ENCODE measurements at regions not wholly inside any gene's neighbourhood (a gene's known extent, or its start where the extent isn't known, plus 50 kb on each side); places are given as distances from the start of the nearest gene placed in this dataset.

DNA sequence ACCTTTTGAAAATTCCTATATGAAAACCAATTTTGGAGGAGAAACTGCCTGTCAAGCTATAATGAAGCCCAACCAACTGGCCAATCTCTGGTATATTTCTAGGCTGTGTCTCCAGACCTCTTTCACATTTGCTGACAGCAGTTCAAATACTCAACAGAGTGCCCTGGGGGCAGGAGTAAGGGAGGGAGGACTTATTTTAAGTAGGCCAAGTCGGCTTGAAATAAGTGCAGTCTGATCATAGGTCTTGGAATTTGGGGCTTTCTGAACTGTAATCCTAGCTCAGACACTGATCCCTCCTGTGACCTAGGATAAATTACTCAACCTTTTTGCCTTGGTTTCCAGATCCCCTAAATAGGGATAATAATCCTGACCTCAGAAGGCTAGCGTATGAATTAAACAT lies 59.4 kb upstream of the SLC7A11 start:
- in situ Hi-C loops (cut with MboI; ENCODE audit: low pct_unique_long_range_greater_than_20kb, low sequenced_read_pairs) = no loop called here
- DNase-seq = no peak

DNA sequence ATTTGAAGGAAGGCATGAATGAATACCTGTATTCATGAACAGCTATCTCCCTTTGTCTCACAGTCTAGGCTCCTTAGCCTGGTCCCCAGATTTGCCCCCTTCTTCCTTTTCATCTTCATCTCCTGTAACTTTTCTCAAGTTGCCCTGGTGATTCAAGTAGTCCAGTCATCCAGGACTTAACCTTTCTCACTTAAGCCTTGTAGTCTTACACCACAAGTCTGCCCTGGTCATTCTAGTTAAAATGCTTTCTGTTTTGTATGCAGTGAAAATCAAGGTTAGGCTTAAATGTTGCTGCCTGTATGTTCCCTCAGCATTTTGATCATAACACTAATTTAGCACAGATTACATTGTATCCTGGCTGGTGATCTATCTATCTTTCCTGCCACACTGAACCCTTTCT lies 58.5 kb upstream of the SLC7A11 start:
- in situ Hi-C loops (cut with MboI; ENCODE audit: low pct_unique_long_range_greater_than_20kb, low sequenced_read_pairs) = no loop called here
- no peak for DNase-seq

DNA sequence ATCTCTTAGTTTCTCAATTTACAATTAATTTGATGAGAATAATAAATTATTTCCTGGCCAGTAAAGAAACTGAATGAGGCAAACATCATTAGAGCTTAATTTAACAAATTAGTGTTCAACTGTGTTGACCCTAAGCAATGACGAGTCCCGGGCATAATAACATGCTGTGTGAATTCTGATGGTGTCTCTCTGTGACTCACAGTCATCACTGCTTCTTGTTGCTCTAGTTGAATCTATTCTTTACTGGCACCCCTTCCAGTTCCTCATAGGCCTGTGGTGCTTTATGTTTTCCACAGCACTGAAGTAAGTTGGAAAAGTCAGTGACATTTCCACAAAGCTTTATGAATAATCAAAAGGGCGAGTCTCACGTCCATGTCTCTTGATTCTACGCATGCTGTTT lies 57.7 kb upstream of the SLC7A11 start:
- no peak for DNase-seq
- in situ Hi-C loops (cut with MboI; ENCODE audit: low pct_unique_long_range_greater_than_20kb, low sequenced_read_pairs) = no loop called here

DNA sequence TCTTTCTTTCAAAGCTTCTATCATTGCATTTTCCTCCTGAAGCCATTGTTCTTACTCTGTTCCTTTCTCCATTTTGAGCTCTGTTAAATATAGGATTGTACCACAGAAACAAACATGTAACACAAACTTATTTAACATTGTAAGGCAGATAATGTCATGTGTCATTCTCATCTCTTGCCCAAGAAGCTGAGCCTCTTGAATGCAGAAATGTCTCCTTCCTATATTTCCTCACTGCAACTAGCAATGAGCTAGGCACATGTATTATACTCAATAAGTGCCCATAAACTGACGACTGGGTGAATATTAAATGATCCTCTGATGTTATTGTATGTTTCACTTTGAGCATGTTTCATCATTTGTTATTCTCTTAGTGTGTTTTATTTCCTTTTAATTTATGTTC lies 56.7 kb upstream of the SLC7A11 start:
- in situ Hi-C loops (cut with MboI; ENCODE audit: low pct_unique_long_range_greater_than_20kb, low sequenced_read_pairs) = no loop called here
- no peak for DNase-seq

DNA sequence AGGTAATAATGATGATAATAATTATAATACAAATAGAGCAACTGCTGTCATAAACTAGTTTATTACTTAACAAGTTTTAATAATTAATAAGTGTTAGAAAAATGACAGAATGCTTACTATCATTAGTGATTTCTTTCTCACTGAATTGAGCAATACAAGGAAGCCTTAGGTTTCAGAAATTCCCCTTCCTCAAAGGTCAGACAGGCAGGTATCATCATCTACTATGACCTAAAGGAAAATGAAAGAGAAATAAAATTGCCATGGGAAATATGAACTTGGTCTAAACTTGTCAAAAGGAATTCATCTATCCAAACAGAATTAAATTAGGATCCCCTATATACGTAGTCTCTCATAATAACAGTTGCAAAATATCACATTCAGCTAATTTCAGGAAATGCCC lies 56.3 kb upstream of the SLC7A11 start:
- in situ Hi-C loops (cut with MboI; ENCODE audit: low pct_unique_long_range_greater_than_20kb, low sequenced_read_pairs) = no loop called here
- no peak for DNase-seq

DNA sequence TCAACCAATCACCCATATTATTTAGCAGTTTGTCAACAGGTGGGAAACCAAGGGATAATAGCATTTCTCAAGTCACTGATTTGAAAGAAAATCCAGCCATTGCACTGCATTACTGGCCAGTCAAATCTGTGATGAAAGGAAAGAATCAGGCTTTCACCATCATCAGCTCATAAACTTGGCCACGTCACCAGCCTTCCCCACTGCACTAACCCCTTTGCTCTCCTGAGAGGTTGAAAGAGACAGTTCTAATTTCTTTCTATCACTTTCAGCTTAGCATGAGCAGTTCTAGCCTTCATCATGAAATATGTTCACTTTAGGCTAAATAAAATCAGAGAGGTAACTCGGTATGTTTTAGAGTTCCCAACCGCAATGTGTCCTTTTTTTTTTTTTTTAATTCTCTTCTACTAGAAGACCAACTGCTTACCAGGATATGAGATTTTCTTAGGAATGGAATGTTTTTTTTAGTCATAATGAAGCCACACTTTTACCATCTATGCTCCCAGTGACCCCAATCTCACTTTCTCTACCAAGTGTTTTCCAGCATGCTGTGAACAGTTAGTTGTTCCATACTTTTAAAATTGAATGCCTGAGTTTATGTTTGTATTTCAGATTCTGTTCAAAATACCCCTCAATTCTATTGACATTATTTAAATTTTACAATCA lies 55.7 kb upstream of the SLC7A11 start:
- DNase-seq = no peak
- in situ Hi-C loops (cut with MboI; ENCODE audit: low pct_unique_long_range_greater_than_20kb, low sequenced_read_pairs) = no loop called here

DNA sequence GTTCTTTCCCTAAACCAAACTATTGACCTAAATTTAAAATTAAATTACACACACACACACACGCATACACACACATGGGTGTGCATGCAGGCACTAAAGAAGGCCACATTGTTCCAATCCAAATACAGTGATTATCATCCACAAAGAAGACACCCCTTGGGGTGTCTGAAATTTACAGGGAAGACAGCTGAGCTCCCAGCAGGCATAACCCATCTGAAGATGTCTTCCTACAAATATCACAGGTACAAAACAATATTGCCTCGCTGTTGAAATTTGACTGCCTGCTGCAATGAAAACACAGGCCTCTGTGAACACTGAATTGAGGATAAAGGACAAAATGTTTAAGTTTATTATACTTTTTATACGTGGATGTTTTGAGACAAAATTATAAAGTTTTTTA lies 50.2 kb upstream of the SLC7A11 start:
- in situ Hi-C loops (cut with MboI; ENCODE audit: low pct_unique_long_range_greater_than_20kb, low sequenced_read_pairs) = no loop called here
- DNase-seq = no peak
